ENCODE measurements at regions not wholly inside any gene's neighbourhood (a gene's known extent, or its start where the extent isn't known, plus 50 kb on each side); places are given as distances from the start of the nearest gene placed in this dataset.

DNA sequence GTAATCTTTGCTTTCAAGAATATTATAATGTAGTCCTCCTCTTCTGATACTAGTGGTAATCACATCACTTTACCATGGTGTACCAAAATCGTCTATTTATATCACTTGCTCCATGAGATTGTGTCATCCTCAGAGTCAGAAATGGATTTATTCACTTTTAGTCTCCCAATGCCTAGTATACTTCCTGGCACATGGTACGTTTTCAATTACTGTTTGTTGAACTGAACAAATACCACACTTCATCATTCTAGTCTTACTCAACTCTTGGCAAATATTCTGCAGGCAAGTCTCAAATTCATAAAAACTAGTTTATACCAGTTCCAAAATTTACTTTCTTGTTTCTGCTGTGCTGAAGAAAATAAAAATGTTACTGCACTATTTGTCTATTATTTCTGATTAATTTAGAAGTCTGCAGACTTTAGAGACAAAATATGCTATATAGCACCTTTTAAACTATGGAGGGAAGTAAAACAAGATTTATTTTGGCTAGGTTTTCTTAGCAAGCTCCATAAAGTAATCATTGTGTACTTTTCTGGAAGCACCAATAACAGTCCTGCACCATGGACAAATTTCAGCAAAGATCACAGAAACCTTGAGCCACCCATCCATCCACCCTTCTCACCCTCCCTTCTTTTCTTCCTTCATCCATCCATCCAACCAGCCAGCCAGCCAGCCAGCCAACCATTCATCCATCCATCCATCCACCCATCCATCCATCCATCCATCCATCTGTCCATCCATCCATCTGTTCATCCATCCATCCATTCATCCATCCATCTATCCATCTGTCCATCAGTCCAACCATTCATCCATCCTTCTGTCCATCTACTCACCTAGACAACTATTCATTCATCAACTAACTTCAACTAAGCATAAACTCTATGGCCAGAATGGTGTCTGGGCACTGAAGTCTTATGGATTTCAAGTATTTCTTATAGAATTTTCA, 102.1 kb upstream of the STMND1 start:
- Histone ChIP-seq H3K4me3 (no peak overlapping the region), H3K4me1 (no peaks in the 10 kb centered on the region), H3K9me3 (no peaks in the 10 kb centered on the region), H3K27ac (no peak overlapping the region), H3K4me2 (no peak overlapping the region)
- DNase-seq (ENCODE audit: low read depth in 1 of 2, low spot score in 1 of 2), result peak in 1 of 2 experiments; percentile 10
- ChIA-PET POLR2A (no interaction called here), CTCF (no interaction called here)
- WGBS (ENCODE audit: missing lambda C conversion rate), result 0% methylated on average over 2 of the region's 2 CpGs
- no peak for FAIRE-seq
- TF ChIP-seq NFE2L2 (conservative IDR thresholded peaks at IDR 0.05; ENCODE audit: low read length), result no peak
- TF ChIP-seq POLR2A (IDR thresholded peaks at IDR 0.05; ENCODE audit: low read length), result no peak
- no peak for TF ChIP-seq EHF (CRISPR knock-in tag; IDR thresholded peaks at IDR 0.05)
- no peak for TF ChIP-seq HEYL (CRISPR knock-in tag; IDR thresholded peaks at IDR 0.05)
- no peak for TF ChIP-seq CBX2 (IDR thresholded peaks at IDR 0.05; ENCODE audit: borderline replicate concordance, low read depth)
- no peak for TF ChIP-seq RFX5 (IDR thresholded peaks at IDR 0.05)
- TF ChIP-seq ZSCAN20 (CRISPR knock-in tag; IDR thresholded peaks at IDR 0.05), result no peak
- TF ChIP-seq, protein P1, sequence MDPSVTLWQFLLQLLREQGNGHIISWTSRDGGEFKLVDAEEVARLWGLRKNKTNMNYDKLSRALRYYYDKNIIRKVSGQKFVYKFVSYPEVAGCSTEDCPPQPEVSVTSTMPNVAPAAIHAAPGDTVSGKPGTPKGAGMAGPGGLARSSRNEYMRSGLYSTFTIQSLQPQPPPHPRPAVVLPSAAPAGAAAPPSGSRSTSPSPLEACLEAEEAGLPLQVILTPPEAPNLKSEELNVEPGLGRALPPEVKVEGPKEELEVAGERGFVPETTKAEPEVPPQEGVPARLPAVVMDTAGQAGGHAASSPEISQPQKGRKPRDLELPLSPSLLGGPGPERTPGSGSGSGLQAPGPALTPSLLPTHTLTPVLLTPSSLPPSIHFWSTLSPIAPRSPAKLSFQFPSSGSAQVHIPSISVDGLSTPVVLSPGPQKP (IDR thresholded peaks at IDR 0.05; ENCODE audit: low read depth, low read length), result no peak
- no peak for TF ChIP-seq HOXB13 (CRISPR knock-in tag; IDR thresholded peaks at IDR 0.05; ENCODE audit: low read depth)
- TF ChIP-seq KDM1A (IDR thresholded peaks at IDR 0.05; ENCODE audit: low read depth), result no peak
- TF ChIP-seq, protein P2, sequence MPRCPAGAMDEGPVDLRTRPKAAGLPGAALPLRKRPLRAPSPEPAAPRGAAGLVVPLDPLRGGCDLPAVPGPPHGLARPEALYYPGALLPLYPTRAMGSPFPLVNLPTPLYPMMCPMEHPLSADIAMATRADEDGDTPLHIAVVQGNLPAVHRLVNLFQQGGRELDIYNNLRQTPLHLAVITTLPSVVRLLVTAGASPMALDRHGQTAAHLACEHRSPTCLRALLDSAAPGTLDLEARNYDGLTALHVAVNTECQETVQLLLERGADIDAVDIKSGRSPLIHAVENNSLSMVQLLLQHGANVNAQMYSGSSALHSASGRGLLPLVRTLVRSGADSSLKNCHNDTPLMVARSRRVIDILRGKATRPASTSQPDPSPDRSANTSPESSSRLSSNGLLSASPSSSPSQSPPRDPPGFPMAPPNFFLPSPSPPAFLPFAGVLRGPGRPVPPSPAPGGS (IDR thresholded peaks at IDR 0.05), result no peak
- TF ChIP-seq EHMT2 (IDR thresholded peaks at IDR 0.05; ENCODE audit: low read depth), result no peak
- TF ChIP-seq KDM5A (IDR thresholded peaks at IDR 0.05), result no peak
- TF ChIP-seq RNF2 (IDR thresholded peaks at IDR 0.05; ENCODE audit: borderline replicate concordance, low read depth), result no peak
- no peak for ATAC-seq

DNA sequence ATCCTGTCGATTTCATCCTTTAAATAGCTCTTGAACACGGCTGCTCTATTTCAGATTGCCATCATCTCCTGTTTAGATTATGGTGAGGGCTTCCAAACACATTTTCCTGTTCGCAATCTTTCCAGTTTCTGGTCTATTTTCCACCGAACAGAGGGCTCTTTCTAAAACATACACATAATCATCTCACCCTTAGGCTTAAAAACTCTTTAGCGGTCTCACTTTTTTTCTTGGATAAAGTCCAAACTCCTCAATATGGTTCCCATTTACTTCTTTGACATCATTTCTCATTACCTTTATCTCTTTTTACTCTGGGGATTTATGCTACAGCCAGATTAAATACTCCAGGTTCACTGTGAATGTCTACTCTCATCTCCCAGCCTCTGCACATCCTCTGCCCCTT, 103.4 kb upstream of the STMND1 start:
- ATAC-seq, result no peak
- no peak overlapping the region for H3K27ac ChIP-seq
- no peaks in the 10 kb centered on the region for H3K9me3 ChIP-seq
- TF ChIP-seq MAFK (IDR thresholded peaks at IDR 0.05; ENCODE audit: partially characterized antibody), result no peak
- TF ChIP-seq, protein P3, sequence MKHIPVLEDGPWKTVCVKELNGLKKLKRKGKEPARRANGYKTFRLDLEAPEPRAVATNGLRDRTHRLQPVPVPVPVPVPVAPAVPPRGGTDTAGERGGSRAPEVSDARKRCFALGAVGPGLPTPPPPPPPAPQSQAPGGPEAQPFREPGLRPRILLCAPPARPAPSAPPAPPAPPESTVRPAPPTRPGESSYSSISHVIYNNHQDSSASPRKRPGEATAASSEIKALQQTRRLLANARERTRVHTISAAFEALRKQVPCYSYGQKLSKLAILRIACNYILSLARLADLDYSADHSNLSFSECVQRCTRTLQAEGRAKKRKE (CRISPR knock-in tag; IDR thresholded peaks at IDR 0.05; ENCODE audit: low read depth), result no peak
- TF ChIP-seq, protein P2 (IDR thresholded peaks at IDR 0.05), result no peak
- TF ChIP-seq TFCP2L1 (CRISPR knock-in tag; IDR thresholded peaks at IDR 0.05), result no peak
- TF ChIP-seq HOXB5 (CRISPR knock-in tag; IDR thresholded peaks at IDR 0.05), result no peak
- TF ChIP-seq JUN (IDR thresholded peaks at IDR 0.05), result no peak
- TF ChIP-seq, protein P4, sequence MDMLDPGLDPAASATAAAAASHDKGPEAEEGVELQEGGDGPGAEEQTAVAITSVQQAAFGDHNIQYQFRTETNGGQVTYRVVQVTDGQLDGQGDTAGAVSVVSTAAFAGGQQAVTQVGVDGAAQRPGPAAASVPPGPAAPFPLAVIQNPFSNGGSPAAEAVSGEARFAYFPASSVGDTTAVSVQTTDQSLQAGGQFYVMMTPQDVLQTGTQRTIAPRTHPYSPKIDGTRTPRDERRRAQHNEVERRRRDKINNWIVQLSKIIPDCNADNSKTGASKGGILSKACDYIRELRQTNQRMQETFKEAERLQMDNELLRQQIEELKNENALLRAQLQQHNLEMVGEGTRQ (IDR thresholded peaks at IDR 0.05), result no peak
- TF ChIP-seq ZNF302 (CRISPR knock-in tag; IDR thresholded peaks at IDR 0.05), result no peak
- ChIA-PET POLR2A (no interaction called here), CTCF (interaction anchor here (1.3 kb wide), 1 partner anchor 16 kb away, joined by 4 read pairs; no protein-coding TSS in a partner anchor)
- H3K4me2 ChIP-seq, result no peak overlapping the region
- no peak overlapping the region for H3K4me3 ChIP-seq
- WGBS (ENCODE audit: missing lambda C conversion rate), result 45% methylated on average over 5 of the region's 5 CpGs
- no peaks in the 10 kb centered on the region for H3K4me1 ChIP-seq
- no peak for FAIRE-seq
- DNase-seq (ENCODE audit: low read depth in 1 of 2, low spot score in 1 of 2), result no peak
